ENCODE measurements at regions not wholly inside any gene's neighbourhood (a gene's known extent, or its start where the extent isn't known, plus 50 kb on each side); places are given as distances from the start of the nearest gene placed in this dataset.

DNA sequence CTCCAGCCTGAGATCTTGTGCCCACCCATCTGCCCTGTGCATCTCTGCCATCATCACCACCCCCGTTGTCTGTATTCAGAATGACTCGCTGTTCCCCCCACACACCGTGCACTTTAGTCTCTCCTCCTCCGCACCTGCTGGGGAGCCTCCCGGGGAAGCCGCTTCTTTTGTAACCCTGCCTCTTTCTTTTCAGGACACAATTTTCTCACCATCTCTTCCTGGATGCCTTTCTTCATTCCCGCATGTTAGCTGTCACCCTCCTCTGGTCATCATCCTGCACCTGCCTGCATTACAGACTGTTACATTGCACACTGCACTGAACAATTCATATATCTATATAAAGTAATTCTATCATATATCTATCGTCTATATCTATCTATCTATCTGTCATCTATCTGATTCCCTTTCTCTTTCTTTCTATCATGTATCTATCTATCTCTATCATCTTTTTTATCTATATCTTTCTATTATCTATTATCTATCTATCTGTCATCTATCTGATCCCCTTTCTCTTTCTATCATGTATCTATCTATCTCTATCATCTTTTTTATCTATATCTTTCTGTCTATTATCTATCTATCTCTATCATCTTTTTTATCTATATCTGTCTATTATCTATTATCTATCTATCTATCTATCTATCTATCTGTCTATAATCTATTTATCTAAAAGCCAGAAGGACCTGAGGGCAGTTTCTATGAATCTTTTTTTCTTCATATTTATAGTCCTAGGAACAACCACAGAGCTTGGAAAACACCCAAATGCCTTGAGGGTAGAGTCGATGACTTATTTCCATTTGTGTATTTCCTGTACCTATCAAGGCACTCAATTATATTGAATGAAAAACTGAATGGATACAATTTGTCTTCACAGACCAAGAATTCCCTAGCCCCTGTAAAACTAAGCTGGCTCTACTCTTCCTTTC, 642.5 kb downstream of the ACTR3B start:
- Histone ChIP-seq H3K36me3 (no peaks in the 10 kb centered on the region), H3K9me3 (no peaks in the 10 kb centered on the region), H3K27me3 (no peaks in the 10 kb centered on the region), H3K27ac (no peak overlapping the region), H3K4me3 (no peak overlapping the region), H3K4me1 (no peaks in the 10 kb centered on the region)
- no peak for TF ChIP-seq POLR2A (IDR thresholded peaks at IDR 0.05)
- TF ChIP-seq, protein P1, sequence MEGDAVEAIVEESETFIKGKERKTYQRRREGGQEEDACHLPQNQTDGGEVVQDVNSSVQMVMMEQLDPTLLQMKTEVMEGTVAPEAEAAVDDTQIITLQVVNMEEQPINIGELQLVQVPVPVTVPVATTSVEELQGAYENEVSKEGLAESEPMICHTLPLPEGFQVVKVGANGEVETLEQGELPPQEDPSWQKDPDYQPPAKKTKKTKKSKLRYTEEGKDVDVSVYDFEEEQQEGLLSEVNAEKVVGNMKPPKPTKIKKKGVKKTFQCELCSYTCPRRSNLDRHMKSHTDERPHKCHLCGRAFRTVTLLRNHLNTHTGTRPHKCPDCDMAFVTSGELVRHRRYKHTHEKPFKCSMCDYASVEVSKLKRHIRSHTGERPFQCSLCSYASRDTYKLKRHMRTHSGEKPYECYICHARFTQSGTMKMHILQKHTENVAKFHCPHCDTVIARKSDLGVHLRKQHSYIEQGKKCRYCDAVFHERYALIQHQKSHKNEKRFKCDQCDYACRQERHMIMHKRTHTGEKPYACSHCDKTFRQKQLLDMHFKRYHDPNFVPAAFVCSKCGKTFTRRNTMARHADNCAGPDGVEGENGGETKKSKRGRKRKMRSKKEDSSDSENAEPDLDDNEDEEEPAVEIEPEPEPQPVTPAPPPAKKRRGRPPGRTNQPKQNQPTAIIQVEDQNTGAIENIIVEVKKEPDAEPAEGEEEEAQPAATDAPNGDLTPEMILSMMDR (IDR thresholded peaks at IDR 0.05): no peak
- intact Hi-C loops (cut with DNase I; ENCODE audit: low total_unique reads): no loop called here
- no peak for DNase-seq

DNA sequence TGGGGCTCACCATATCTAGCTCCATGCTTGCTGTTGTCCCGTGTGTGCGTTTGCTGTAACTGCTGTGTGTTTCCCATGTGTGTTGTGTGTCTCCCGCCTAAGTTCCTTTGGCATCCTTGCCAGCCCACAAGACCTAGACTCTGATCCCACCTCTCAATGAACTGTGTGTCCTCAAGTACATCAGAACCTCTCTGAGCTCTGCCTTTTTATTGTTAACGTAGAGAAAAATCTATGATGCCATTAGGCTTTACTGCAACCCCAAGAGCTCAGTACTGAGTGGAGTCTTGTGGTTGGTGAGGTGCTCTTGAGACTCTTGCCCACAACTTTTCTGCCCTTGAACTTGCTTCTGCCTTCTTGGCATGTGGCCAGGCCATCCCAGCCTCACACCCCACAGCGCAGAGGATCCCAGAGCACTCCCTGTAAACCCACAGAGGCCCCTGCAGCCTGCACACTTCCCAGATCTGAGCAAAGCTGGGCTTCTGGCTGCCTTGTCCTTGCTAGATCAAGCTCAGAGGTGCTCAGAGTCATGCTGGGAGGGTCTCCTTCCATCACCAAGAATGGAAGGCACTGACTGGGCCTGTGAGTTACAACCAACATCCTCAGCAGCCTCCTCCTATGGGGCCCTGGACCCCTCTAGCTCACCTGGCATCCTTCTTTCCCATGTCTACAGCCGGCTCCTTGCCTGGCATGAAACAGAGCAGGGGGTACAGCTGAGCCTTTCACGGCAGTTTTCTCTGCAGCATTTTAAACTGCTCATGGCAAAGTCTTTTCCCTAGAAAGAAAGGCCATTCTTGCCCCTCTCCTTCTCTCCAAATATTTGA, 643.4 kb downstream of the ACTR3B start:
- H3K9me3 ChIP-seq: no peaks in the 10 kb centered on the region
- intact Hi-C loops (cut with DNase I; ENCODE audit: low total_unique reads): no loop called here
- H3K27me3 ChIP-seq: no peaks in the 10 kb centered on the region
- H3K36me3 ChIP-seq: no peaks in the 10 kb centered on the region
- H3K27ac ChIP-seq: no peak overlapping the region
- TF ChIP-seq, protein P1 (IDR thresholded peaks at IDR 0.05): no peak
- no peak for TF ChIP-seq POLR2A (IDR thresholded peaks at IDR 0.05)
- H3K4me1 ChIP-seq: no peaks in the 10 kb centered on the region
- DNase-seq: no peak
- H3K4me3 ChIP-seq: no peak overlapping the region

DNA sequence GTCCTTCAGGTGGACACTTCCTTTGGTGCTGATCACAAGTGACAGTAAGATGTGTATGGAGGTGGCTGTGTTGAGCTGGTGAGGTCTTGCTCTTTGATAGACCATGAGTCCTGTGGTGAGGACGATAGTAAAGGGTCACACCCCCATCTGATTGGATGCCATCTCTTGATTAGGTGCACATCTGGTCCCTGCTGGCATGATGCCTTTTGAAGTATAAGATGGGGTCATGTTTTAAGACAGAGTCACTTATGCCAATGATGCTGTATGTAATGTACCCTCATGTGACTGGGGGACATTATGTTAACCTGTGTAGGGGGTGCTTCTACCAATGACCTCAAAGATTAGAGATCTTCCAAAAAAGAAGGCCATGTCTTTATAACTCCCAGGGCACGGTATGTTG, 644.6 kb downstream of the ACTR3B start:
- H3K27me3 ChIP-seq: no peaks in the 10 kb centered on the region
- no peaks in the 10 kb centered on the region for H3K36me3 ChIP-seq
- intact Hi-C loops (cut with DNase I; ENCODE audit: low total_unique reads): no loop called here
- TF ChIP-seq POLR2A (IDR thresholded peaks at IDR 0.05): no peak
- TF ChIP-seq, protein P1 (IDR thresholded peaks at IDR 0.05): no peak
- no peak overlapping the region for H3K27ac ChIP-seq
- no peaks in the 10 kb centered on the region for H3K9me3 ChIP-seq
- DNase-seq: no peak
- H3K4me3 ChIP-seq: no peak overlapping the region
- no peaks in the 10 kb centered on the region for H3K4me1 ChIP-seq

DNA sequence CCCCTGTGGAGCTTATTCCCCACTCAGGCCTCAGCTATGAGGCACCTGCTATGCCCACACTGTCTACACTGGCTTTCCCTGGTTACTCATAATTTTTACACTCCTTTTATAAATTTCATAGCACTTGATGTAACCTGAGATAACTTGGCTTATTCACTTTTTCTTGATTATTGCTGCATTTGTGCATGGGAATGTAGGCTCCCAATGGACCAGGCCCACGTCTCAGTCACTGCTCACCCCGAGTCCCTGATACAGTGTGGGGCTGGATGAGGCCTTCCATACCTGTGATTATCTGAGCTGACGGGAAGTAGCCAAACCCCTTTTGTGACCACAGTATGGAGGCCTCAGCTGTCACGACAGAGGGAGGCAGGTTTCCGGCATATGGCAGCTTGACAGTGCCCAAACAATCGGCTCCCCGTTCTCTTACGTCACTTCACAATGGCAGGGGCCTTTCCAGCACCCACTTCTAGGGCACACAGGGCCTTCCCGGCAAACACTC, 645.3 kb downstream of the ACTR3B start:
- TF ChIP-seq, protein P1 (IDR thresholded peaks at IDR 0.05): no peak
- TF ChIP-seq POLR2A (IDR thresholded peaks at IDR 0.05): no peak

More for the DNA sequence above, 645.3 kb downstream of the ACTR3B start:
- Histone ChIP-seq H3K27me3 (no peaks in the 10 kb centered on the region), H3K4me3 (no peak overlapping the region), H3K9me3 (no peaks in the 10 kb centered on the region), H3K27ac (no peak overlapping the region), H3K36me3 (no peaks in the 10 kb centered on the region), H3K4me1 (no peaks in the 10 kb centered on the region)
- intact Hi-C loops (cut with DNase I; ENCODE audit: low total_unique reads): no loop called here
- DNase-seq: no peak
